Erythroblast (primary cell): ENCODE measurements at regions not wholly inside any gene's neighbourhood (a gene's known extent, or its start where the extent isn't known, plus 50 kb on each side); places are given as distances from the start of the nearest gene placed in this dataset.

Experiments used
- GATA1 ChIP-seq: IDR thresholded peaks from 2 replicates; pipeline ENCODE4 v1.6.1; 2011; ENCODE audit warnings: low read depth, mild to moderate bottlenecking, control low read depth, low read length, moderate library complexity
- POLR2A ChIP-seq: IDR thresholded peaks from 2 replicates; pipeline ENCODE4 v1.6.1; 2011; ENCODE audit warnings: mild to moderate bottlenecking, low read length

GRCh38 chr11:122050021-122050690 lies 65.9 kb downstream of the BLID start:
- no peak for TF ChIP-seq POLR2A
- no peak for TF ChIP-seq GATA1
